ENCODE measurements at regions not wholly inside any gene's neighbourhood (a gene's known extent, or its start where the extent isn't known, plus 50 kb on each side); places are given as distances from the start of the nearest gene placed in this dataset.
"Not testable (repeated sequence)": the region's sequence is repeated elsewhere in the genome, so short reads cannot be mapped to it uniquely, and the experiment has no call there.

GRCh38 chr13:44676534-44676933 is 100.4 kb upstream of the TSC22D1 start:
- H3K27me3 ChIP-seq (ENCODE audit: low read depth, low read length), result no peaks in the 10 kb centered on the region
- H3K4me3 ChIP-seq (ENCODE audit: low read depth in 1 of 2, low read length in 2 of 2), result no peak overlapping the region
- no peak overlapping the region for H3K27ac ChIP-seq (ENCODE audit: low read length)
- no peaks in the 10 kb centered on the region for H3K4me1 ChIP-seq (ENCODE audit: control insufficient read depth in 1 of 2, insufficient read depth in 2 of 2, low read length in 2 of 2)
- H3K36me3 ChIP-seq (ENCODE audit: control insufficient read depth in 1 of 2, insufficient read depth in 2 of 2, low read length in 2 of 2), result no peaks in the 10 kb centered on the region
- H3K9me3 ChIP-seq (ENCODE audit: control insufficient read depth in 1 of 2, low read length in 2 of 2), result no peaks in the 10 kb centered on the region

GRCh38 chr13:44669534-44669933 is 93.4 kb upstream of the TSC22D1 start:
- Histone ChIP-seq H3K4me1 (ENCODE audit: control insufficient read depth in 1 of 2, insufficient read depth in 2 of 2, low read length in 2 of 2) (no peaks in the 10 kb centered on the region), H3K27ac (ENCODE audit: low read length) (no peak overlapping the region), H3K4me3 (ENCODE audit: low read depth in 1 of 2, low read length in 2 of 2) (no peak overlapping the region), H3K36me3 (ENCODE audit: control insufficient read depth in 1 of 2, insufficient read depth in 2 of 2, low read length in 2 of 2) (no peaks in the 10 kb centered on the region), H3K9me3 (ENCODE audit: control insufficient read depth in 1 of 2, low read length in 2 of 2) (no peaks in the 10 kb centered on the region), H3K27me3 (ENCODE audit: low read depth, low read length) (no peaks in the 10 kb centered on the region)

GRCh38 chr13:44668688-44669087 is 92.6 kb upstream of the TSC22D1 start:
- H3K36me3 ChIP-seq (ENCODE audit: control insufficient read depth in 1 of 2, insufficient read depth in 2 of 2, low read length in 2 of 2), result no peaks in the 10 kb centered on the region
- H3K27ac ChIP-seq (ENCODE audit: low read length), result no peak overlapping the region
- H3K9me3 ChIP-seq (ENCODE audit: control insufficient read depth in 1 of 2, low read length in 2 of 2), result no peaks in the 10 kb centered on the region
- no peaks in the 10 kb centered on the region for H3K27me3 ChIP-seq (ENCODE audit: low read depth, low read length)
- H3K4me1 ChIP-seq (ENCODE audit: control insufficient read depth in 1 of 2, insufficient read depth in 2 of 2, low read length in 2 of 2), result no peaks in the 10 kb centered on the region
- no peak overlapping the region for H3K4me3 ChIP-seq (ENCODE audit: low read depth in 1 of 2, low read length in 2 of 2)

- no peak overlapping the region for H3K27ac ChIP-seq (ENCODE audit: low read length)
- H3K4me3 ChIP-seq (ENCODE audit: low read depth in 1 of 2, low read length in 2 of 2), result no peak overlapping the region
- no peaks in the 10 kb centered on the region for H3K36me3 ChIP-seq (ENCODE audit: control insufficient read depth in 1 of 2, insufficient read depth in 2 of 2, low read length in 2 of 2)
- no peaks in the 10 kb centered on the region for H3K4me1 ChIP-seq (ENCODE audit: control insufficient read depth in 1 of 2, insufficient read depth in 2 of 2, low read length in 2 of 2)
- no peaks in the 10 kb centered on the region for H3K9me3 ChIP-seq (ENCODE audit: control insufficient read depth in 1 of 2, low read length in 2 of 2)
- H3K27me3 ChIP-seq (ENCODE audit: low read depth, low read length), result no peaks in the 10 kb centered on the region
Measured at GRCh38 chr13:44667943-44668342, 91.8 kb upstream of the TSC22D1 start.

- not testable (repeated sequence) for H3K9me3 ChIP-seq (ENCODE audit: control insufficient read depth in 1 of 2, low read length in 2 of 2); H3K27me3 ChIP-seq (ENCODE audit: low read depth, low read length); H3K4me3 ChIP-seq (ENCODE audit: low read depth in 1 of 2, low read length in 2 of 2); H3K4me1 ChIP-seq (ENCODE audit: control insufficient read depth in 1 of 2, insufficient read depth in 2 of 2, low read length in 2 of 2); H3K36me3 ChIP-seq (ENCODE audit: control insufficient read depth in 1 of 2, insufficient read depth in 2 of 2, low read length in 2 of 2); H3K27ac ChIP-seq (ENCODE audit: low read length)
Measured at GRCh38 chr13:44666538-44666937, 90.4 kb upstream of the TSC22D1 start.

- H3K4me1 ChIP-seq (ENCODE audit: control insufficient read depth in 1 of 2, insufficient read depth in 2 of 2, low read length in 2 of 2), result no peaks in the 10 kb centered on the region
- H3K4me3 ChIP-seq (ENCODE audit: low read depth in 1 of 2, low read length in 2 of 2), result no peak overlapping the region
- H3K27ac ChIP-seq (ENCODE audit: low read length), result no peak overlapping the region
- no peaks in the 10 kb centered on the region for H3K36me3 ChIP-seq (ENCODE audit: control insufficient read depth in 1 of 2, insufficient read depth in 2 of 2, low read length in 2 of 2)
- no peaks in the 10 kb centered on the region for H3K27me3 ChIP-seq (ENCODE audit: low read depth, low read length)
- no peaks in the 10 kb centered on the region for H3K9me3 ChIP-seq (ENCODE audit: control insufficient read depth in 1 of 2, low read length in 2 of 2)
Measured at GRCh38 chr13:44664308-44664707, 88.2 kb upstream of the TSC22D1 start.

- Histone ChIP-seq H3K4me1 (ENCODE audit: control insufficient read depth in 1 of 2, insufficient read depth in 2 of 2, low read length in 2 of 2) (no peaks in the 10 kb centered on the region), H3K4me3 (ENCODE audit: low read depth in 1 of 2, low read length in 2 of 2) (no peak overlapping the region), H3K9me3 (ENCODE audit: control insufficient read depth in 1 of 2, low read length in 2 of 2) (no peaks in the 10 kb centered on the region), H3K36me3 (ENCODE audit: control insufficient read depth in 1 of 2, insufficient read depth in 2 of 2, low read length in 2 of 2) (no peaks in the 10 kb centered on the region), H3K27me3 (ENCODE audit: low read depth, low read length) (no peaks in the 10 kb centered on the region), H3K27ac (ENCODE audit: low read length) (no peak overlapping the region)
Measured at GRCh38 chr13:44662515-44662914, 86.4 kb upstream of the TSC22D1 start.

- no peaks in the 10 kb centered on the region for H3K27me3 ChIP-seq (ENCODE audit: low read depth, low read length)
- no peak overlapping the region for H3K4me3 ChIP-seq (ENCODE audit: low read depth in 1 of 2, low read length in 2 of 2)
- no peaks in the 10 kb centered on the region for H3K36me3 ChIP-seq (ENCODE audit: control insufficient read depth in 1 of 2, insufficient read depth in 2 of 2, low read length in 2 of 2)
- no peak overlapping the region for H3K27ac ChIP-seq (ENCODE audit: low read length)
- no peaks in the 10 kb centered on the region for H3K4me1 ChIP-seq (ENCODE audit: control insufficient read depth in 1 of 2, insufficient read depth in 2 of 2, low read length in 2 of 2)
- H3K9me3 ChIP-seq (ENCODE audit: control insufficient read depth in 1 of 2, low read length in 2 of 2), result no peaks in the 10 kb centered on the region
Measured at GRCh38 chr13:44661936-44662335, 85.8 kb upstream of the TSC22D1 start.

- Histone ChIP-seq H3K4me3 (ENCODE audit: low read depth in 1 of 2, low read length in 2 of 2) (no peak overlapping the region), H3K27me3 (ENCODE audit: low read depth, low read length) (no peaks in the 10 kb centered on the region), H3K4me1 (ENCODE audit: control insufficient read depth in 1 of 2, insufficient read depth in 2 of 2, low read length in 2 of 2) (no peaks in the 10 kb centered on the region), H3K9me3 (ENCODE audit: control insufficient read depth in 1 of 2, low read length in 2 of 2) (no peaks in the 10 kb centered on the region), H3K36me3 (ENCODE audit: control insufficient read depth in 1 of 2, insufficient read depth in 2 of 2, low read length in 2 of 2) (no peaks in the 10 kb centered on the region), H3K27ac (ENCODE audit: low read length) (no peak overlapping the region)
Measured at GRCh38 chr13:44660050-44660449, 83.9 kb upstream of the TSC22D1 start.

- H3K36me3 ChIP-seq (ENCODE audit: control insufficient read depth in 1 of 2, insufficient read depth in 2 of 2, low read length in 2 of 2), result no peaks in the 10 kb centered on the region
- H3K27me3 ChIP-seq (ENCODE audit: low read depth, low read length), result no peaks in the 10 kb centered on the region
- no peak overlapping the region for H3K27ac ChIP-seq (ENCODE audit: low read length)
- H3K9me3 ChIP-seq (ENCODE audit: control insufficient read depth in 1 of 2, low read length in 2 of 2), result no peaks in the 10 kb centered on the region
- no peak overlapping the region for H3K4me3 ChIP-seq (ENCODE audit: low read depth in 1 of 2, low read length in 2 of 2)
- H3K4me1 ChIP-seq (ENCODE audit: control insufficient read depth in 1 of 2, insufficient read depth in 2 of 2, low read length in 2 of 2), result peaks cover 0 to 3% of the 10 kb centered on the region in 2 donors
Measured at GRCh38 chr13:44652962-44653660, 77.0 kb upstream of the TSC22D1 start.

- Histone ChIP-seq H3K9me3 (ENCODE audit: control insufficient read depth in 1 of 2, low read length in 2 of 2) (no peaks in the 10 kb centered on the region), H3K27ac (ENCODE audit: low read length) (no peak overlapping the region), H3K4me1 (ENCODE audit: control insufficient read depth in 1 of 2, insufficient read depth in 2 of 2, low read length in 2 of 2) (peaks cover 0 to 3% of the 10 kb centered on the region in 2 donors), H3K27me3 (ENCODE audit: low read depth, low read length) (no peaks in the 10 kb centered on the region), H3K4me3 (ENCODE audit: low read depth in 1 of 2, low read length in 2 of 2) (no peak overlapping the region), H3K36me3 (ENCODE audit: control insufficient read depth in 1 of 2, insufficient read depth in 2 of 2, low read length in 2 of 2) (no peaks in the 10 kb centered on the region)
Measured at GRCh38 chr13:44652168-44652567, 76.0 kb upstream of the TSC22D1 start.

- no peak overlapping the region for H3K4me3 ChIP-seq (ENCODE audit: low read depth in 1 of 2, low read length in 2 of 2)
- H3K9me3 ChIP-seq (ENCODE audit: control insufficient read depth in 1 of 2, low read length in 2 of 2), result no peaks in the 10 kb centered on the region
- H3K36me3 ChIP-seq (ENCODE audit: control insufficient read depth in 1 of 2, insufficient read depth in 2 of 2, low read length in 2 of 2), result no peaks in the 10 kb centered on the region
- no peak overlapping the region for H3K27ac ChIP-seq (ENCODE audit: low read length)
- H3K4me1 ChIP-seq (ENCODE audit: control insufficient read depth in 1 of 2, insufficient read depth in 2 of 2, low read length in 2 of 2), result peaks cover 0 to 3% of the 10 kb centered on the region in 2 donors
- H3K27me3 ChIP-seq (ENCODE audit: low read depth, low read length), result no peaks in the 10 kb centered on the region
Measured at GRCh38 chr13:44651724-44652123, 75.6 kb upstream of the TSC22D1 start.

Measured in muscle layer of duodenum (tissue), 2 donors.